HG03139 (cell line): ENCODE measurements at regions not wholly inside any gene's neighbourhood (a gene's known extent, or its start where the extent isn't known, plus 50 kb on each side); places are given as distances from the start of the nearest gene placed in this dataset.

ENCODE experiments used
- ATAC-seq: cut with Tn5 transposase; IDR thresholded peaks from one replicate; pipeline ENCODE4 v1.9.1; 2021; ENCODE audit not compliant: unreplicated experiment

DNA sequence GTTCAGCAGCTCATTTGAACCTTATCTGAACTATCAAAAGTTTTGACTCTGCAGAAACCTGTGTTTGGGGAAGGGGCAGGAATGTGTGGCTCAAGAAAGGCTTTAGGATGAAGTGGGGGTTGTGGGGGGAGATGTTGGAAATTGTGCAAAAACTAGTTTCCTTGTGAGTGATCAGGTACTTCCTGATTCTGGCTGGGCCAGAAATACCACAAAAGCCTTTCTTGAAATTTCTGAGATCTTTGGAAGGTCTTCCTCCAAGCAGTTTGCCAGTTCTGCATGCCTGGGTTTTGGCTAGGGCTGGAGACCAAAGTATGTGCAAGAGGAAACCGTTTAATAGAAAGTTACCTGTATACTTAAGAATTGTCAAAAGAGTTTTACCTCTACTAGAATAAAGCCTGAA is 116.6 kb downstream of the BMP2 start:
- ATAC-seq: no peak

- no peak for ATAC-seq
These were observed 118.7 kb downstream of the BMP2 start for GRCh38 chr20:6886065-6886729.

GRCh38 chr20:6887966-6888365 is 120.5 kb downstream of the BMP2 start:
- no peak for ATAC-seq

- ATAC-seq: no peak
These were observed 121.4 kb downstream of the BMP2 start for GRCh38 chr20:6888736-6889395.

GRCh38 chr20:6892724-6893123 is 125.2 kb downstream of the BMP2 start:
- no peak for ATAC-seq

- no peak for ATAC-seq
These were observed 131.4 kb downstream of the BMP2 start for GRCh38 chr20:6898928-6899327.

- ATAC-seq: no peak
These were observed 139.4 kb downstream of the BMP2 start for GRCh38 chr20:6906871-6907270.

DNA sequence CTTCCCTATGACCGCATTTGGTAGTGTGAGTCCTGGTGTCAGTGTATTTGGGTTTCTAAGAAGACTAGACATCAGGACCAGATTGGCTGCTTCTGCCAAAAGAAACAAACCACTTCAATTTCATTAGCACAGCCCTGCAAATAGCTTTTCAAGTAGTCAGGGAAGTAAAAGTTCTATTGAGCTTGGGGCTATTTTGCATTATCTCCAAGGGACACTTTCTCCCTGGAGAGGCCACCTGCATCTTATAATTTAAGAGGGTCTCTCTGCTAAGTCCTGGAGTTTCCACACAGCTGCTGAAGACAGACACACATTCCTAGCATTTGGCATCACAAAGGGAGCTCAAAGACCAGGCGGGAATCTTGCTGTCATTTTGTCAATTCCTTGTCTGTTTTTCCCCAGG is 141.2 kb downstream of the BMP2 start:
- ATAC-seq: no peak

- no peak for ATAC-seq
These were observed 142.1 kb downstream of the BMP2 start for GRCh38 chr20:6909608-6910007.

DNA sequence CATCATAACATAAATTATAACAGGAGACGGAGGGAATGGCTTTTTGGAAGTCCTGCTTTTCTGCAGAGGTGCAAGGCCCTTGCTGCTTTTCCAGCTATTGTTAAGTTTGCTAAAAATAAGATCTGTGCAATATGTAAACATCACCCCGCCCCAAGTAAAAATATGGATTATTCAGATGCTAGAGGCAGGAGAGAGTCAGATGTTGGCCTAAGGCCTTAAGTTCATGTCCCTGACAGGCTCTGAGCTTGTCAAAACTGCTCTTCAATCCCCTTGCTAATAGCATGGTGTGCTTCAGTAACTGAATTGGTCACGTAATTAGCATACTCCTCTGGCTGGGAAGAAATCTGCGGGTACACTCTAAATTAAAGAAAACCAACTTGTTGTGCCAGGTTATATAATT is 147.5 kb downstream of the BMP2 start:
- no peak for ATAC-seq

- ATAC-seq: no peak
These were observed 149.5 kb downstream of the BMP2 start for GRCh38 chr20:6916938-6917337.

GRCh38 chr20:6919792-6920468 is 152.4 kb downstream of the BMP2 start:
- no peak for ATAC-seq

- no peak for ATAC-seq
These were observed 153.6 kb downstream of the BMP2 start for GRCh38 chr20:6920991-6921613.

- ATAC-seq: no peak
These were observed 154.4 kb downstream of the BMP2 start for GRCh38 chr20:6921717-6922386.

DNA sequence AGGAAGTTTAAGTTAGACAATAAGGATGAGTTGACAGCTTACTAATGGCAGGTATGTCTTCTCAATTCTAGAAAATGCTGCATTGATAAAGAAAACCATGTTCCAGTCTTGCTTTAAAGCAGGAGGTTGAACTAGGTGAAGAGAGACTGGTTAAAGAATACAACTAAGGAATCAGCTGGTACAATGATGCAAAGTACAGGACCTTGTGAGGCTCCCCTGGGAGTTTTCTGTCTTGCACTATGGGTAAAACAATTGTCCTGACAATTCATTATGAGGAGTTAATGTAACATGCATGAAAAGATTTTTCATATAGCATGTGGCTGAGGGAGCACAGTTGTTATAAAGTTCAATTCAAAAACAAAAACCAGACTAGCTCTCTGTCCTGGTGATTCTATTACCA is 157.2 kb downstream of the BMP2 start:
- no peak for ATAC-seq

- no peak for ATAC-seq
These were observed 158.3 kb downstream of the BMP2 start for GRCh38 chr20:6925744-6926278.

GRCh38 chr20:6940048-6940447 is 172.6 kb downstream of the BMP2 start:
- ATAC-seq: no peak

DNA sequence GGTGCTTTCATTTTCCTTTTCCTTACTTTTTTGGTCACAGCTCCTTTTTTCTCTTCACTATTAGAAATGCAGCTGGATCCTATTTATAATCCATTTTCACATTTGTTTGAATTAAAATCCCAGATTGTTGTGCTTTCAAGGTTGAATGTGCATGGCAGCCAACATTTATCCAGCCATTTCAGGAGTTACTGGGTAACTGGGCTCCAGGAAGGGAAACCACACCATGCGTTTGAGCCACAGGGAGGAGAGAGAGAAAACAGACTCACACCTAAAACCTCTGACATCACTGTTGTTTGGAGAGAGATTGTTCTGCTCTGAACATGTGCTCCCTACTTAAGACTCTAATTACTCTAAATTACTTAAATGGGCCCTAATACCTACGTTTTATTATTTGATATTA is 173.4 kb downstream of the BMP2 start:
- no peak for ATAC-seq

DNA sequence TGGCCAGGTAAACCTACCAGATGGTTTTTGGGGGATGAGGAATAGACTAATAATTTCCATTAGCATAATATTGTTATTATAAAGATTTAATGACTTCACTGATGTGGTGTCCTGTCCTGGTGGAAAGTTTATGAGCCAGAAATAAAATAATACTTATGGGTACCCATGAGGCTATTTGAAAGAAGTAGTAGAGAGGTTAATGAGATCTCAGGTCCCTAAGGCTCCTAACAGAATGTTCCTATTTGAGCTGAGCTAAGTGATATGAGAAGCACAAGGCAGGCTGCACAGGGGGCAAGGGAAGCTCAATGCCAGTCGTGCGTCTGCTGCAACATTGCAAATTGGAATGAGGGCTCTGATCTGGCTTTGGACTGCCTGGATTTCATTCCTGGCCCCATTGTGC is 174.1 kb downstream of the BMP2 start:
- ATAC-seq: no peak

GRCh38 chr20:6942266-6942665 is 174.8 kb downstream of the BMP2 start:
- ATAC-seq: no peak

DNA sequence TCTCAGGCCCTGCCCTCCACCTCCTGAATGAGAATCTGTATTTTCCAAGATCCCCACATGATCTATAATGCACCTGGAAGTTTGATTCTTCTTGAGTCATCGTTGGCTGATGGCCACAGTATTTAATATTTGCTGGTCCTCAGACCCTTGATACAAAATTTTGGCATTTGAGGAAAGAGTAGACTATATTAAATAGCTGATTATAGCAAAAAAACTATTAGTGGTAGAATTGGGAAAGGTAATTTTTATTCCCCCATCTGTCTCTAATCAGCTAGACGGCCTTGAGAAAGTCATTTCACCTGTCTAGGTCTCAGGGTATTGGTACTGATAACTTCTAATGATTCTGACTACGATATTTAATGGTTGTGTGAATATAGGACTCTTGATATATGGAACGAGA is 176.8 kb downstream of the BMP2 start:
- no peak for ATAC-seq
